Islet precursor cell (in vitro differentiated cells): ENCODE measurements at regions not wholly inside any gene's neighbourhood (a gene's known extent, or its start where the extent isn't known, plus 50 kb on each side); places are given as distances from the start of the nearest gene placed in this dataset.
A peak's percentile ranks its signal among the peaks of the same experiment; 100 is the strongest.

ENCODE experiments used
- DNase-seq: peaks from one replicate; pipeline ENCODE4 v3.0.0-alpha.2; 2018

- DNase-seq: no peak
These were observed 214.0 kb upstream of the LNX1 start for GRCh38 chr4:53805291-53805690.

GRCh38 chr4:53804719-53805118, 213.4 kb upstream of the LNX1 start:
- DNase-seq: peak; percentile 64

DNA sequence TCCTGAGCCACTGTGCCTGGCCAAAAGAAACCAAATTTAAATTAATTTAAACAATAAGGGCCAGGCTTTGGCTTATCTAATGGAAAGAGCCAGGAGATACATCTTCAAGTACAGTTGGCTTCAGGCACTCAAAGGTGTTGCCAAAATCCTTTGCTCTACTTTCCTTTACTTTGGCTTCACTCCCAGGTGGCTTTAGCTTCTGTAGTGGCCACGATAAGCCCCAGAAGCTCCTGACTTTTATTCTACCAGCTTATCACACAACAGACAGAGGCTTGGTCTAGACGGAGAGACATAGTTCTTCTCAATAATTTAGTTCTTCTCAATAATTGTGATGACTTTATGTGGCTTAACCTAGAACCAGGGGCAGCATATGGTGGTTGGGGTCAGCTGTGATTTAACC, 211.2 kb upstream of the LNX1 start:
- no peak for DNase-seq

- DNase-seq: no peak
These were observed 210.1 kb upstream of the LNX1 start for GRCh38 chr4:53801373-53801772.

DNA sequence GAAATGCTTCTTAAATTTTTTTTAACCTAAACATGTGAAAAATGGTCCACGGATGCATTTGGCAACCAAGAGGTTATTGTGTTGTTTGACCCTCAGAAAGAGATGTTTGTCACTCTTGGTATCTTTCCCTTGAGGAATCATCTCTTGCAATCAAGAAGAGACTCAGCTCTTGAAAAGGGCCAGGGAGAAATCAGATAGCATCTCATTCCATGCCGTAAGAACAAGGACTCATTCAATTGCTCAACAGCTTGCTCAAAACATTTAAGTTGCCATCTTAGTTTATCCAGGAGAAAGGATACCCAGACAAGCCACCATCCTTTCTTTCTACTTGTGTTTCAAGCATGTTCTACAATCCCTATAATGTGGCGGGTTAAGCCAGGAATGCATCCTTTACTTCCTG, 209.5 kb upstream of the LNX1 start:
- DNase-seq: no peak

DNA sequence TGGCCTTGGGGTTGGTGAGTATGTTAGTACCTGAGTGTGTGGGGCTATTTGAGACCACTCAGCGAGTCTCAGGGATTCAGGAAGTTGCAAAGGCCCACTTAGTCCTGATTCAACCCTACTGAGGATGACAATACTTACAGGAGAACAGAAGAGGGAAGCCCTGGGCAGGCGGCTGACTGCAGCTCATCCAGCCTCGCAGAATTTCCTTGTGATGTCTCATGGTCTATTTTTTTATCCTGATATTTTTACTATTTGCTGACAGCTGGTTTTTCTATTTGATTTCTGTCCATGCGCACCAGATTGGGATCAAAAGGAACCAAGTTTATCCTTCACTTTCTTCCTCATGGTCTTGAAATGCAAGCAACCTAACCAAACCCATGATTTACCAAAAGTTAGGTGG, 201.8 kb upstream of the LNX1 start:
- no peak for DNase-seq

- DNase-seq: no peak
These were observed 199.0 kb upstream of the LNX1 start for GRCh38 chr4:53790286-53790685.

GRCh38 chr4:53788621-53789020, 197.3 kb upstream of the LNX1 start:
- DNase-seq: no peak

DNA sequence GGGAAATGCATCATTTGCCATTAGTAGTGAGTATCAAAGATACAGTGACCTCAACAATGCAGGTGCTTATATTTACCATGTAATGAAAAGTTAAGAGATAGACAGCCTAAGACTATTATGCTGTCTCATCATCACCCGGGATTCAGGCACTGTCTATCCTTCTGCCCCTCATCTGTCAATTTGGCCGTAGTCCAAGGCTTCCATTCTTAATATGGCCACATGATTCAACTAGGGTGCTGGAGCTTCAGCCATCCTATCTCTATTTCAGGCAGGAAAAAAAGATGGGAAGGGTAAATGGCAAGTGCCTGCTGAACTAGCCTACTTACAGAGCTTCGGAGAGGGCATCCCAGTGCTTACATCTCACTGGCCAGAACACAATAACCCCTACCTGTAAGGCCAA, 196.7 kb upstream of the LNX1 start:
- DNase-seq: no peak

- DNase-seq: no peak
These were observed 195.3 kb upstream of the LNX1 start for GRCh38 chr4:53786632-53787031.

DNA sequence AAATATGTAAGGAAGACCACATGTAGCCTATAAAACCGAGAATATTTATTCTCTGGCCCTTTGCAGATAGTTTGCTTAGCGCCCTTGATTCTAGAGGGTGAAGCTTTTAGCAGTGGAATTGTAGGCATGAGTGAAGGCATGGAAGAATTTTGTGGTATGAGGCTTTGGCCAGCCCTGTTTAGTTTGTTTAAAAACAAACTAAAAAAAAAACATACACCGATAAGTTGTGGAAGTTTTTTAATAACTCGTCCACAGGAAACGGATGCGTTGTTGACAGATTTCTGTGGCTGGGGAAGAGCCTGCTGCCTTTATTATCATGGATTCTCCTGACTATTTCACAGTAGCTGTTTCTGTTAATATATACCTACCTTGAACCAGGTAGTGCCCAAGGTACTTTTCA, 194.7 kb upstream of the LNX1 start:
- DNase-seq: no peak

- no peak for DNase-seq
These were observed 192.8 kb upstream of the LNX1 start for GRCh38 chr4:53784112-53784511.

DNA sequence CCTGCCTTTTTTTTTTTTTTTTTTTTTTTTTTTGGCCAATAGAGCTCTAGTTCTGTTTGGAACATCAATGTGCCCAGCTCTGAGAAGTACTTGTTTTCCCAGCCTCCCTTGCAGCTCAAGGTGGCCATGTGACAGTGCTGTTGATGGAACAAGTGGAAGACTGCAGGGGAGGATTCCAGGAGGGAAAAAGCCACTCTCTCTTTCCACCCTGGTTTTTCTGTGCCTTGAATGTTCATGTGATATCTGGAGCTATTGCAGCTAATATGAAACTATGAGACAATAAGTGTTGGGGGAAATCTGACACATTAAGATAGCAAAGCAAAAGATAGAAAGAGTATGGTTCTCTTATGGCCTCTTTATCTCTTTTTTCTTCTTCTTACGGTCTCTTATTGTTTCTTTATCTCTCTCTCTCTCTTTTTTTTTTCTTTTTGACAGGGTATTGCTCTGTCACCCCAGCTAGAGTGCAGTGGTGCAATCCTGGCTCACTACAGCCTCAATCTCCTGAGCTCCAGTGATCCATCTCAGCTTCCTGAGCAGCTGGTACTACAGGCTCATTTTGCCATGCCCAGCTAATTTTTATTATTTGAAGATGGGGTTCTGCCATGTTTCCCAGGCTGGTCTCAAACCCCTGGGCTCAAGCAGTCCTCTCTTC, 192.0 kb upstream of the LNX1 start:
- no peak for DNase-seq

DNA sequence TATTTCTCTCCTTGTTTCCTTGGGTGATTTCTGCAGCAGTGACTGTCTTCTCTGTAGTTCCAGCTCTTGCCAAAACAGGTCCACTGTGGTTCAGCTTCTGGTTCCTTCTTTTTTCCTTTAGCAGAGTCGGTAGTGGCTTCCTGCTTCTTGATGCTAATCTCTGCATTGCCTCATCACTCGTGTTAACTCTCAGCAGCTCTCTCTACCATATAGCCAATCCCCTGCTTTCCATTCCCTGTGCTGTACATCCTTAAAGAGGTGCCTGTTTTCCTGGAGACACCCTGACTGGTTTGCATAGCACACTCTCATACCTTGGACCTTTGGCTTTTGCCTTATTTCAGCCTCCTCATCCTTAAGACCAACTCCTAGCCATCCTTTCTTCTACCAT, 191.2 kb upstream of the LNX1 start:
- no peak for DNase-seq

GRCh38 chr4:53781629-53782457, 190.6 kb upstream of the LNX1 start:
- DNase-seq: no peak

DNA sequence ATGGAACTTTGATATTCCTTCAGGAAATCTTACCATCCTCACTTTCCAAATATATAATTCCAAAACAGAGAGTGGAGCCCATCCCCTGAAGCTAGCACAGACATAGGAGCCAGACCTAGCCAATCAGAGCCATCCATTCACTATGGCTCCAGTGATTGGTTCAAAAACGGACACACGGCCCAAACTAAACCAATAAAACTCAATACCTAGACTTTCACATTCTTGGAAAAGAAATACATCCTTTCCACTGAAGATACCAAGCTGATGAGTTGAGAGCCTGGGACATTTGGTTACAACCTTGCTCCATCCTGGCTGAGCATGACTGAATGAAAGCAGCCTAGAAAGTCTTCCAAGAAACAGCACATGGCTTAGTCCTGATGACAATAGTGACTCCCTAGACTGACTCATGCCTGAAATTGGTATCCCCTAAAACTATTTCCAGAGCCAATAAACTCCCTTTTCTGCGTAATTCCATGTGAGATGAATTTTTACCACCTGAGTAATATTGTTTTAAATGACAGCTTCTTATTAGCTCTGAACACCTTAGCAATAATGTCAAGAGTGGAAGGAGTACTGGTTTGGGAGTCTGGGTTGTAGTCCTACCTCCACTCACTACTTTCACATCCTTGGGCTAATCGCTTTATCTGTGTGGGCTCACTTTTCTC, 189.6 kb upstream of the LNX1 start:
- DNase-seq: no peak

DNA sequence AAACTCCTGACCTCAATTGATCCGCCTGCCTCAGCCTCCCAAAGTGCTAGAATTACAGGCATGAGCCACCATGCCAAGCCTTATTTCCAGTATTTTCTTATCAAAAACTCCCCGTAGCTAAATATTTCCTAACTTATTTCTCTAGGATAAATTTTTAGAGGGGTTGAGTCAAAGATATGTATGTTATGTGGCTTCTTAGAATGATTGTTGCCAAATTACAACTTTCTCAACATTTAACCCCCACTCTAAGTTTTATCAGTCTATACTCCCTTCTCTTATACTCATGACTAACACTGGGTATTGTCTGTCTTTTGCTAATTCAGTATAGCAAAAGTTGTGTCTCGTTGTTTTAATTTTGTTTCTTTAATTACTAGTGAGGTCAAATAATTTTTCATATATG, 187.7 kb upstream of the LNX1 start:
- DNase-seq: no peak

DNA sequence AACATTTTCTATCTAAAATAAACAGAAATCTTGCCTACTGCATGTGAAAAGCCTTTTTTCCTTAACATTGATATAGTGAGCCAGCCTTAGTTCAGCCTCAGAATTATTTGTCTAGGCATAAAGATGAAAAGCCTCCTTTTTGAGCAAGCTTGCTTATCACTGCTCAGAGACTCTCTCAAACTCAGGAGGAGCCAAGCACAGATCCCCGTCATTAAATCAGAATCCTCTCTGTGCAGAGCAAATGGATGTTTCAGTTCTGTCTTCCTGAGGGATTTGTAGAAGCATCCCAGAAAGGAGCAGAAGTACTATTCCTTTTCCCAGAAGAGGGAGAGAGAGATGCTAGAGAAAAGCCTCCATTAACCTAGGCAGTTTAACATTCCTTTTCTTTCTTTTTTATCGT, 186.9 kb upstream of the LNX1 start:
- DNase-seq: no peak

DNA sequence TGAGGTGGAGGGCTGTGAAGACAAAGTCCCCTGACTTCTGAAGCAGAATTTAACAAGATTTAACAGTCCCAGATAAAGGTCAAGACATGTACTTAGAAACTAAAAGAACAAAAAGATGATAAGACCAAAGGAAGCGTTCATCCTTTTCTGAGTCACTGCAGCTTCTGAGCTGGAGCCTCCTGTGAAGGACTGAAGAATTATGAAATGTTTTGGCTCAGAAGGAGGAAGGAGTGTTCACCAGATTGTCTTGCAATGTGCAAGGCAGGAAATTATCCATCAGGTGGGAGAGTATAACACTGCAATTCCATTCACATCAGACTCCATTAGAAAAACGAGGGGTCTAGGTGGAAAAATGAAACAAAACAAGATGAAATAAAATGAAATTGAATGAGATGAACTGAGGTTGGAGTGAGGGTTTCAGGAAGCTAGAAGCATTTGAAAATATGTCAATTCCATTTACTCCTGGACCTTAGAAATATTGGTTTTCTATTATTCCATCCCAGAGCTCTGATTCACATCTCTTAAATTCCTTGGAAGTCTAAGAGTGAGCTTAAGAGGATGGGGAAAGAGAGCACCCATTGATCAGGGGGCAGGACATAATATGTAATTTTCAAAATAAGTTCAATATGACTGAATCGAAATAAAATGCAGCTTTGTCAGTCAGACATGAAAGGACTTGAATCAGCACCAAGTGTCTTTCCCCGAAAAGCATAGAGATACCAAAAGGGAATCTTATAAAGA, 186.1 kb upstream of the LNX1 start:
- no peak for DNase-seq

DNA sequence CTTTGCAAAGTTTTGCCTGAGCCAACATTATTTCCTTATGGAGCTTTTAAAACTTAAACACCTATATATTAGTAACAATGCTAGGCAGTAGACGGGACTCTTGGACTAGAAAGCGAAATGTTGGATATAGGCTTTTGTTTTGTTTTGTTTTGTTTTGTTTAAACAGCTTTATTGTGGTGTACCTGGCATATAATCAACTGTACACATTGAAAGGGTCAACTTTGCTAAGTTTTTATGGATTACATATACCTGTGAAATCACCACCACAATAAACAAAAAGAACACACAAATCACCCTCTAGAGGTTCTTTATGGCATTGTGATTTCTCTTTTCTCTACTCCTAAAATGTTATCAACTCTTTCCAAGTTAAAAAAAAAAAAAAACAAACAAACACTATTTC, 184.9 kb upstream of the LNX1 start:
- DNase-seq: no peak

- DNase-seq: no peak
These were observed 184.1 kb upstream of the LNX1 start for GRCh38 chr4:53775381-53775780.

DNA sequence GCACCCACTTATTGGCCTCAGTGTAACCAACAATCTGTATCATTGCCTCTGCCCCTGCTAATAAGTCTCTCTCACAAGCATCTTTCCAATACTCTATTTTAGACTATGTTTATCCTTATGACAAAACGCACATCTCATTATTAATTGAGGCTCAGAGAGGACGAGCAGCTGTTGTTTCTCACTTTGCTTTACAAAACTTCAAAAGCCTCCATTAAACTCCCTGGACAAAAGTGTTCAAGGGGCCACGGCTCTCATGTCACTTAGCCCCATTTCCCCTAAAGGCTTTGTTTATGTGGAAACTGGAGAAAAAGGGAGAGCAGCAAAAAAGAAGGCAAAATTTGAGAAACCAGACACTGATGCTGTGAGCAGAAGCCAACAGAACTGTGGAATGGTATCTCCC, 180.0 kb upstream of the LNX1 start:
- no peak for DNase-seq

- no peak for DNase-seq
These were observed 176.2 kb upstream of the LNX1 start for GRCh38 chr4:53767482-53767881.
